AG10803 (cell line): ENCODE measurements at regions not wholly inside any gene's neighbourhood (a gene's known extent, or its start where the extent isn't known, plus 50 kb on each side); places are given as distances from the start of the nearest gene placed in this dataset.

Experiments used
- DNase-seq: peaks from one replicate; pipeline ENCODE4 v3.0.0; 2010; ENCODE audit warnings: low read depth
- H3K4me3 ChIP-seq: 2 replicates; pipeline ENCODE4 v1.5.1; 2011; ENCODE audit warnings: mild to moderate bottlenecking, low read length, control low read depth
- CTCF ChIP-seq: conservative IDR thresholded peaks from 2 replicates; pipeline ENCODE4 v1.5.1; 2011; ENCODE audit warnings: mild to moderate bottlenecking, low read length, control low read depth, inconsistent platforms

- TF ChIP-seq CTCF: no peak
- H3K4me3 ChIP-seq: no peak overlapping the region
- DNase-seq: no peak
These were observed 178.1 kb downstream of the BARD1 start for GRCh38 chr2:214631406-214631805.

- no peak overlapping the region for H3K4me3 ChIP-seq
- DNase-seq: no peak
- no peak for TF ChIP-seq CTCF
These were observed 179.0 kb downstream of the BARD1 start for GRCh38 chr2:214630402-214631045.

GRCh38 chr2:214629875-214630274, 179.6 kb downstream of the BARD1 start:
- no peak for DNase-seq
- no peak overlapping the region for H3K4me3 ChIP-seq
- TF ChIP-seq CTCF: no peak
